Astrocyte (in vitro differentiated cells and primary cell): ENCODE measurements at regions not wholly inside any gene's neighbourhood (a gene's known extent, or its start where the extent isn't known, plus 50 kb on each side); places are given as distances from the start of the nearest gene placed in this dataset.

ENCODE experiments used
- DNase-seq: peaks from one replicate; pipeline ENCODE4 v3.0.0-alpha.2; 2010; ENCODE audit warnings: low read depth
- FAIRE-seq: peaks from 2 replicates; lab custom pipeline; 2011; peaks lifted over from hg19 to GRCh38; lab: Jason Lieb, UNC
- H2AFZ ChIP-seq: 2 replicates; pipeline ENCODE4 v1.6.0; 2012; ENCODE audit warnings: low read depth, low read length, inconsistent platforms
- H3K27ac ChIP-seq: 2 replicates; pipeline ENCODE4 v1.5.1; 2011; ENCODE audit warnings: low read depth, low read length, inconsistent platforms
- H3K27me3 ChIP-seq: 2 replicates; pipeline ENCODE4 v1.6.0; 2011; ENCODE audit warnings: low read length, inconsistent platforms; ENCODE audit not compliant: insufficient read depth
- H3K36me3 ChIP-seq: 2 replicates; pipeline ENCODE4 v1.5.1; 2011; ENCODE audit warnings: low read length, inconsistent platforms; ENCODE audit not compliant: insufficient read depth
- H3K4me1 ChIP-seq: 2 replicates; pipeline ENCODE4 v1.5.1; 2011; ENCODE audit warnings: low read length, inconsistent platforms; ENCODE audit not compliant: insufficient read depth
- H3K4me2 ChIP-seq: 2 replicates; pipeline ENCODE4 v1.6.0; 2012; ENCODE audit warnings: low read length, inconsistent platforms
- H3K4me3 ChIP-seq: 2 replicates; pipeline ENCODE4 v1.5.1; 2011; ENCODE audit warnings: low read depth, mild to moderate bottlenecking, low read length, inconsistent platforms; ENCODE audit not compliant: insufficient read depth
- H3K79me2 ChIP-seq: 2 replicates; pipeline ENCODE4 v1.6.0; 2012; ENCODE audit warnings: mild to moderate bottlenecking, low read length, inconsistent platforms; ENCODE audit not compliant: insufficient read depth
- H3K9ac ChIP-seq: 2 replicates; pipeline ENCODE4 v1.6.0; 2012; ENCODE audit warnings: mild to moderate bottlenecking, low read length, inconsistent platforms
- H3K9me3 ChIP-seq: 2 replicates; pipeline ENCODE4 v1.5.1; 2012; ENCODE audit warnings: low read depth, mild to moderate bottlenecking, low read length, inconsistent platforms; ENCODE audit not compliant: insufficient read depth
- H4K20me1 ChIP-seq: 2 replicates; pipeline ENCODE4 v1.6.0; 2012; ENCODE audit warnings: low read length, inconsistent platforms; ENCODE audit not compliant: insufficient read depth
- H3K27ac Mint-ChIP-seq: one replicate; pipeline ENCODE4 v1.8.0; 2021; ENCODE audit warnings: mild to moderate bottlenecking, mixed read lengths; ENCODE audit not compliant: unreplicated experiment
- H3K27me3 Mint-ChIP-seq: one replicate; pipeline ENCODE4 v1.8.0; 2021; ENCODE audit warnings: low read depth, mixed read lengths; ENCODE audit not compliant: unreplicated experiment
- H3K36me3 Mint-ChIP-seq: one replicate; pipeline ENCODE4 v1.8.0; 2021; ENCODE audit warnings: low read depth, mixed read lengths; ENCODE audit not compliant: unreplicated experiment
- H3K4me1 Mint-ChIP-seq: one replicate; pipeline ENCODE4 v1.8.0; 2021; ENCODE audit warnings: low read depth, mixed read lengths; ENCODE audit not compliant: unreplicated experiment
- H3K4me3 Mint-ChIP-seq: one replicate; pipeline ENCODE4 v1.8.0; 2021; ENCODE audit warnings: mild to moderate bottlenecking, moderate library complexity, mixed read lengths; ENCODE audit not compliant: unreplicated experiment
- H3K9me3 Mint-ChIP-seq: one replicate; pipeline ENCODE4 v1.8.0; 2021; ENCODE audit warnings: mild to moderate bottlenecking, mixed read lengths; ENCODE audit not compliant: unreplicated experiment
- CTCF ChIP-seq: IDR thresholded peaks from 2 replicates; pipeline ENCODE4 v1.5.1; 2011; ENCODE audit warnings: low read depth, mild to moderate bottlenecking, inconsistent platforms, low read length, moderate library complexity; ENCODE audit not compliant: insufficient read depth
- EZH2 ChIP-seq: IDR thresholded peaks from 2 replicates; pipeline ENCODE4 v1.6.1; 2012; ENCODE audit warnings: mild to moderate bottlenecking, low read length, inconsistent platforms; ENCODE audit not compliant: insufficient read depth

GRCh38 chr5:74476046-74476818 lies 164.3 kb downstream of the ENC1 start:
- peaks cover 4% of the 10 kb centered on the region for H3K4me1 Mint-ChIP-seq
- FAIRE-seq (no peak), DNase-seq (no peak)
- Histone ChIP-seq H4K20me1 (no peaks in the 10 kb centered on the region), H3K4me3 (no peak overlapping the region), H2AFZ (no peak overlapping the region), H3K27me3 (peaks cover 2% of the 10 kb centered on the region), H3K36me3 (no peaks in the 10 kb centered on the region), H3K9me3 (no peaks in the 10 kb centered on the region), H3K4me1 (no peaks in the 10 kb centered on the region), H3K9ac (no peak overlapping the region), H3K79me2 (no peaks in the 10 kb centered on the region), H3K27ac (no peak overlapping the region), H3K4me2 (no peak overlapping the region)
- peaks cover 4% of the 10 kb centered on the region for H3K9me3 Mint-ChIP-seq
- no peak overlapping the region for H3K4me3 Mint-ChIP-seq
- H3K27ac Mint-ChIP-seq: no peak overlapping the region
- TF ChIP-seq CTCF: no peak
- no peak for TF ChIP-seq EZH2
- peaks cover 11% of the 10 kb centered on the region for H3K27me3 Mint-ChIP-seq
- H3K36me3 Mint-ChIP-seq: no peaks in the 10 kb centered on the region

- peaks cover 10% of the 10 kb centered on the region for H3K4me1 Mint-ChIP-seq
- no peaks in the 10 kb centered on the region for H3K36me3 ChIP-seq
- H3K4me3 Mint-ChIP-seq: no peak overlapping the region
- no peaks in the 10 kb centered on the region for H3K9me3 ChIP-seq
- TF ChIP-seq CTCF (no peak), EZH2 (no peak)
- H3K36me3 Mint-ChIP-seq: no peaks in the 10 kb centered on the region
- H3K27ac Mint-ChIP-seq: no peak overlapping the region
- no peak for FAIRE-seq
- H3K4me1 ChIP-seq: no peaks in the 10 kb centered on the region
- H4K20me1 ChIP-seq: no peaks in the 10 kb centered on the region
- peak; percentile 10 for DNase-seq
- no peak overlapping the region for H3K4me3 ChIP-seq
- peaks cover 1% of the 10 kb centered on the region for H3K9me3 Mint-ChIP-seq
- no peak overlapping the region for H2AFZ ChIP-seq
- no peak overlapping the region for H3K4me2 ChIP-seq
- no peak overlapping the region for H3K27ac ChIP-seq
- H3K27me3 Mint-ChIP-seq: peaks cover 4% of the 10 kb centered on the region
- no peaks in the 10 kb centered on the region for H3K27me3 ChIP-seq
- H3K9ac ChIP-seq: no peak overlapping the region
- no peaks in the 10 kb centered on the region for H3K79me2 ChIP-seq
Observed at GRCh38 chr5:74471875-74472274, 168.7 kb downstream of the ENC1 start.
